SK-N-MC (cell line): ENCODE measurements at regions not wholly inside any gene's neighbourhood (a gene's known extent, or its start where the extent isn't known, plus 50 kb on each side); places are given as distances from the start of the nearest gene placed in this dataset.
"Not testable (repeated sequence)": the region's sequence is repeated elsewhere in the genome, so short reads cannot be mapped to it uniquely, and the experiment has no call there.

Experiments
- EZH2 ChIP-seq: fragments of 200-600 bp; sonication (generic); IDR thresholded peaks from one replicate; pipeline ENCODE4 v1.6.1; 2017; ENCODE audit warnings: antibody characterized with exemption
- POLR2AphosphoS5 ChIP-seq: IDR thresholded peaks from 2 replicates; pipeline ENCODE4 v1.6.1; 2012; ENCODE audit warnings: mild to moderate bottlenecking, low read depth, low read length, borderline replicate concordance

- not testable (repeated sequence) for TF ChIP-seq EZH2, POLR2AphosphoS5
Measured at GRCh38 chr9:78994974-78995373, 576.8 kb upstream of the TLE4 start.
